ENCODE measurements at regions not wholly inside any gene's neighbourhood (a gene's known extent, or its start where the extent isn't known, plus 50 kb on each side); places are given as distances from the start of the nearest gene placed in this dataset.

GRCh38 chr3:106333911-106334618 is 465.3 kb upstream of the CBLB start:
- TF ChIP-seq, protein P1, sequence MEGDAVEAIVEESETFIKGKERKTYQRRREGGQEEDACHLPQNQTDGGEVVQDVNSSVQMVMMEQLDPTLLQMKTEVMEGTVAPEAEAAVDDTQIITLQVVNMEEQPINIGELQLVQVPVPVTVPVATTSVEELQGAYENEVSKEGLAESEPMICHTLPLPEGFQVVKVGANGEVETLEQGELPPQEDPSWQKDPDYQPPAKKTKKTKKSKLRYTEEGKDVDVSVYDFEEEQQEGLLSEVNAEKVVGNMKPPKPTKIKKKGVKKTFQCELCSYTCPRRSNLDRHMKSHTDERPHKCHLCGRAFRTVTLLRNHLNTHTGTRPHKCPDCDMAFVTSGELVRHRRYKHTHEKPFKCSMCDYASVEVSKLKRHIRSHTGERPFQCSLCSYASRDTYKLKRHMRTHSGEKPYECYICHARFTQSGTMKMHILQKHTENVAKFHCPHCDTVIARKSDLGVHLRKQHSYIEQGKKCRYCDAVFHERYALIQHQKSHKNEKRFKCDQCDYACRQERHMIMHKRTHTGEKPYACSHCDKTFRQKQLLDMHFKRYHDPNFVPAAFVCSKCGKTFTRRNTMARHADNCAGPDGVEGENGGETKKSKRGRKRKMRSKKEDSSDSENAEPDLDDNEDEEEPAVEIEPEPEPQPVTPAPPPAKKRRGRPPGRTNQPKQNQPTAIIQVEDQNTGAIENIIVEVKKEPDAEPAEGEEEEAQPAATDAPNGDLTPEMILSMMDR (IDR thresholded peaks at IDR 0.05), result no peak
- no peak for TF ChIP-seq POLR2A (IDR thresholded peaks at IDR 0.05)
